ENCODE measurements at regions not wholly inside any gene's neighbourhood (a gene's known extent, or its start where the extent isn't known, plus 50 kb on each side); places are given as distances from the start of the nearest gene placed in this dataset.

DNA sequence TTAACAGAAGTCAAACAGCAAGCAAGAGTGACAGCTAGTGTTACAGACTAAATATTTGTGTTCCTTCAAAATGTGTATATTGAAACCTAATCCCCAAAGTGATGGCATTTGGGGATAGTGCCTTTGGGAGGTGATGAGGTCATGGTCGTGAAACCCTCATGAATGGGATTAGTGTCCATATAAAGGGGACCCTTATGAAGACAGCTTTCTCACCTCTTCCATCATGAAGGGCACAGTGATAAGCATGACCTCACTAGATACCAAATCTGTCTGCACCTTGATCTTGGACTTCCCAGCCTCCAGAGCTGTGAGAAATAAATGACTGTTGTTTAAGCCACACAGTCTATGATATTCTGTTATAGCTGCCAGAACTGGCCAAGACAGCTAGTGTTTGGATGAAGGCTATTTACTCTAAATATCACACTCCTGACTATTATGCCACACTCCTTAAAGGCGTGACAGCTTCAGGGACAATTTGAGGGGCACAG is 235.7 kb upstream of the TMEM72 start:
- TF ChIP-seq ZNF274 (IDR thresholded peaks at IDR 0.05; ENCODE audit: low read depth, low read length) (no peak), SUZ12 (IDR thresholded peaks at IDR 0.05; ENCODE audit: extremely low read depth, insufficient read depth, insufficient read length) (no peak)
